Parathyroid adenoma (tissue), 2 donors: ENCODE measurements at regions not wholly inside any gene's neighbourhood (a gene's known extent, or its start where the extent isn't known, plus 50 kb on each side); places are given as distances from the start of the nearest gene placed in this dataset.

ENCODE experiments used
- H2AFZ ChIP-seq: fragments of 300-600 bp; sonication (generic); one replicate; pipeline ENCODE4 v1.7.0; 2017; ENCODE audit warnings: antibody characterized with exemption, mild to moderate bottlenecking
- H3K27ac ChIP-seq: fragments of 300-600 bp; sonication (generic); one replicate; pipeline ENCODE4 v1.7.0; 2017
- H3K27me3 ChIP-seq: fragments of 300-600 bp; sonication (generic); one replicate; pipeline ENCODE4 v1.7.0; 2017; ENCODE audit warnings: low read length; ENCODE audit not compliant: control insufficient read depth, insufficient read depth
- H3K36me3 ChIP-seq: fragments of 300-600 bp; sonication (generic); one replicate; pipeline ENCODE4 v1.7.0; 2017; ENCODE audit warnings: low read length; ENCODE audit not compliant: control insufficient read depth, insufficient read depth
- H3K4me1 ChIP-seq: fragments of 300-600 bp; sonication (generic); one replicate; pipeline ENCODE4 v1.7.0; 2017; ENCODE audit warnings: control low read depth
- H3K4me2 ChIP-seq: fragments of 300-600 bp; sonication (generic); one replicate; pipeline ENCODE4 v1.7.0; 2017; ENCODE audit warnings: low read length
- H3K4me3 ChIP-seq: fragments of 300-600 bp; sonication (generic); one replicate; pipeline ENCODE4 v1.7.0; 2017; ENCODE audit warnings: low read depth, low read length
- H3K79me2 ChIP-seq: fragments of 300-600 bp; sonication (generic); one replicate; pipeline ENCODE4 v1.7.0; 2017; ENCODE audit warnings: control low read depth
- H3K9ac ChIP-seq: fragments of 300-600 bp; sonication (generic); one replicate; pipeline ENCODE4 v1.7.0; 2017; ENCODE audit warnings: mild to moderate bottlenecking
- H3K9me3 ChIP-seq: fragments of 300-600 bp; sonication (generic); one replicate; pipeline ENCODE4 v1.7.0; 2017; ENCODE audit warnings: low read length; ENCODE audit not compliant: control insufficient read depth
- TF ChIP-seq, protein P1 (sequence below): fragments of 300-600 bp; sonication (generic); IDR thresholded peaks from one replicate; pipeline ENCODE4 v1.7.0; 2017; ENCODE audit warnings: antibody characterized with exemption, mild to moderate bottlenecking
- donor health status: primary hyperparathyroidism.

DNA sequence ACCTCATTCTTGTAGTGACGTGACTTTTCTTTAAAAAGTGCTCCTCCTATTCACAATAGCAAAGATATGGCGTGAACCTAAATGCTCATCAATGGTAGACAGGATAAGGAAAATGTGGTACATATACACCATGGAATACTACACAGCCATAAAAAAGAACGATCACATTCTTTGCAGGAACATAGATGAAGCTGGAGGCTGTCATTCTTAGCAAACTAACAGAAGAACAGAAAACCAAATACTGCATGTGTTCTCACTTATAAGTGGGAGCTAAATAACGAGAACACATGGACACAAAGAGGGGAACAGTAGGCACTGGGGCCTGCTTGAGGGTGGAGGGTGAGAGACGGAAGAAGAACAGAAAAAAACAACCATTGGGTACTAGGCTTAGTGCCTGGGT is 59.9 kb upstream of the FGFR2 start:
- H3K9ac ChIP-seq, result no peak overlapping the region
- H3K79me2 ChIP-seq, result no peaks in the 10 kb centered on the region
- no peaks in the 10 kb centered on the region for H3K36me3 ChIP-seq
- no peak overlapping the region for H3K4me3 ChIP-seq
- H3K27ac ChIP-seq, result no peak overlapping the region
- no peaks in the 10 kb centered on the region for H3K9me3 ChIP-seq
- H3K4me1 ChIP-seq, result no peaks in the 10 kb centered on the region
- no peak overlapping the region for H3K4me2 ChIP-seq
- no peaks in the 10 kb centered on the region for H3K27me3 ChIP-seq
- TF ChIP-seq, protein P1, sequence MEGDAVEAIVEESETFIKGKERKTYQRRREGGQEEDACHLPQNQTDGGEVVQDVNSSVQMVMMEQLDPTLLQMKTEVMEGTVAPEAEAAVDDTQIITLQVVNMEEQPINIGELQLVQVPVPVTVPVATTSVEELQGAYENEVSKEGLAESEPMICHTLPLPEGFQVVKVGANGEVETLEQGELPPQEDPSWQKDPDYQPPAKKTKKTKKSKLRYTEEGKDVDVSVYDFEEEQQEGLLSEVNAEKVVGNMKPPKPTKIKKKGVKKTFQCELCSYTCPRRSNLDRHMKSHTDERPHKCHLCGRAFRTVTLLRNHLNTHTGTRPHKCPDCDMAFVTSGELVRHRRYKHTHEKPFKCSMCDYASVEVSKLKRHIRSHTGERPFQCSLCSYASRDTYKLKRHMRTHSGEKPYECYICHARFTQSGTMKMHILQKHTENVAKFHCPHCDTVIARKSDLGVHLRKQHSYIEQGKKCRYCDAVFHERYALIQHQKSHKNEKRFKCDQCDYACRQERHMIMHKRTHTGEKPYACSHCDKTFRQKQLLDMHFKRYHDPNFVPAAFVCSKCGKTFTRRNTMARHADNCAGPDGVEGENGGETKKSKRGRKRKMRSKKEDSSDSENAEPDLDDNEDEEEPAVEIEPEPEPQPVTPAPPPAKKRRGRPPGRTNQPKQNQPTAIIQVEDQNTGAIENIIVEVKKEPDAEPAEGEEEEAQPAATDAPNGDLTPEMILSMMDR, result no peak
- H2AFZ ChIP-seq, result no peak overlapping the region

DNA sequence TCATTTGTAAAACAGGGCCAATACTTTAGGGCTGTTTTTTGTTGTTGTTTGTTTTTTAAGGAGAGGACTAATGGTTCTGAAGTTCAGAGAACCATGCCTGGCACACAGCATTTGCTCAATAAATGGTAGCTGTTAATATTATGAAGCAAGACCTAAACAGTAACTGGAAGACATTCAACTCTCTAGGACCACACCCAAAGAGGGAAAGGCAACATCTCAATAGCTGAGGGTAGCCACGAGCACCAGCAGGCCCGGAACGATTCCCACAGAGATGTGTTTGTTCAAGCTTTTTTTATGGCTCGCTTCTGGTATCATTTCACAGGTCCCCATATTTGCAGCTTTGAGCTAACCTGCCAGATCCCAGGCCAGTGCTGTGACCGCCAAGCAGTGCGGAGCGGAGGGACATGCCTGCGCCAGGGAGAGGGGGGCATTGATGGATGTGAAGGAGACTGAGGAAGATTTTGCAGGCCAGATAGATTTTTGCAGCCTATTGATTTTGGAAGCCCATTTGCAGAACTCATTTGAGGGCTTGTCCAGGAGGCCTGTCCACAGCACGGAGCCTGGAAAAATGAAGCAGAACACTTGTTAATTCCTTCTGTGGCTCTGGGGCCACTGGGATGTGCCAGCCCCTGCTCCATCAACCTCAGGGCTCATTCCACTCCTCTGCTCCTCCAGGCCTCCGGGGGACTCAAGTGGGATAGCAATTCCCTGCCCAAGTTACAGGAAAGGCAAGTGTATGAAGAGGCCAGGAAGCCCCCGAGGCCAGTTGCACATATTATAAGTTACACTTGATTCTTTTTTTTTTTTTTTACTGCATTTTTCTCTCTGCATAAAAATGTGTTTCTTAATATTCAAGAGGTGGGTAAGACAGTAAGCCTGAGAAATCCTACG is 57.3 kb upstream of the FGFR2 start:
- H2AFZ ChIP-seq, result no peak overlapping the region
- TF ChIP-seq, protein P1, result no peak
- no peak overlapping the region for H3K9ac ChIP-seq
- no peak overlapping the region for H3K27ac ChIP-seq
- H3K4me3 ChIP-seq, result no peak overlapping the region
- H3K4me2 ChIP-seq, result no peak overlapping the region
- no peaks in the 10 kb centered on the region for H3K79me2 ChIP-seq
- H3K36me3 ChIP-seq, result no peaks in the 10 kb centered on the region
- no peaks in the 10 kb centered on the region for H3K4me1 ChIP-seq
- no peaks in the 10 kb centered on the region for H3K9me3 ChIP-seq
- no peaks in the 10 kb centered on the region for H3K27me3 ChIP-seq

DNA sequence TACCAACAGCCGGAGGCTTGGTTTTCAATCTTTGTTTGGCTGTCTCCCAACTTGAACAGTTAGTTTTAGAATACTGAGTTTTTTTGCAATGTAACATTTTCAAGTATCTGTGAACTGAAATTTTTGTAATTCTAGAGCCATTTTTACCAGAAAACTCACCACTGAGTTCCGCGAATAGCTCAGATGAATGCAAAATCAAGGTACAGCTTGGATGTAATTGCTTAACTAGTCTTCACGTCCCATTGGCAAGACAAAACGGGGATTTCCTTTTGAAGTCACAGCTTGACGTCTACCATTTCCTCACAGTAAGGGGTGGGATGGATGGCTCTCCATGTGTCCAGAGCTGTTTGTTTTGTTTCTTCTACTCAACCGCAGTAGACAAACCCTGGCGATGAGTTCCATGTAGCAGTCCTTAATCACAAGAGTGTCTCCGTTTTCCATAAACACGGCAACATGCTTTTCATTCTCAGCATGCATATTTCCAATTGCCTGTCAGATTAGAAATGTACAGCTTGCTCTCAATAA is 55.8 kb upstream of the FGFR2 start:
- Histone ChIP-seq H3K9ac (no peak overlapping the region), H3K27ac (no peak overlapping the region), H3K4me2 (no peak overlapping the region), H3K79me2 (no peaks in the 10 kb centered on the region), H3K27me3 (no peaks in the 10 kb centered on the region), H3K36me3 (no peaks in the 10 kb centered on the region), H3K4me1 (no peaks in the 10 kb centered on the region), H3K4me3 (no peak overlapping the region), H3K9me3 (no peaks in the 10 kb centered on the region), H2AFZ (no peak overlapping the region)
- TF ChIP-seq, protein P1, result no peak

DNA sequence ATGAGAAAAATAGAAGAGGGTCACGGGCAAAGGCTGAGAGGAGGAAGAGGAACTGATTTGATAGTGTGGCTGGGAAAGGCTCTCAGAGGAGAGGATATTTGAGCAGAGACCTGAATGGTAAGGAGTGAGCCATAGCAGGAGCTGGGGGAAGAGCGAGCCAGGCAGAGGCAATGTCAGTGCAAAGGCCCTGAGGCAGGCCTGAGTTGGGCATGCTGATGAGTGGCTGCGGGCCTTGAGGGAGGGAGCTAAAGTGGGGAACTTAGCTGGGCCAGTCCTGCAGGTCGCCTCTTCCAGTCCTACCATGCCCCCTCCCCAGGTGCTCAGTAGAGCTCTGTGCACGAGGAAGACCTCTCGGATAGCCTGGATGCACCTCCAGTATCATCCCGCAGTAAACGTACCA is 55.4 kb upstream of the FGFR2 start:
- Histone ChIP-seq H3K27ac (no peak overlapping the region), H3K4me1 (no peaks in the 10 kb centered on the region), H3K4me3 (no peak overlapping the region), H3K27me3 (no peaks in the 10 kb centered on the region), H3K79me2 (no peaks in the 10 kb centered on the region), H3K4me2 (no peak overlapping the region), H3K9ac (no peak overlapping the region), H2AFZ (no peak overlapping the region), H3K9me3 (no peaks in the 10 kb centered on the region), H3K36me3 (no peaks in the 10 kb centered on the region)
- TF ChIP-seq, protein P1, result no peak
